GM21576 (cell line): ENCODE measurements at regions not wholly inside any gene's neighbourhood (a gene's known extent, or its start where the extent isn't known, plus 50 kb on each side); places are given as distances from the start of the nearest gene placed in this dataset.

ENCODE experiments used
- ATAC-seq: cut with Tn5 transposase; IDR thresholded peaks from one replicate; pipeline ENCODE4 v1.9.1; 2021; ENCODE audit warnings: mild to moderate bottlenecking, moderate library complexity; ENCODE audit not compliant: unreplicated experiment

GRCh38 chr10:118940386-118940785 lies 89.1 kb upstream of the NANOS1 start:
- ATAC-seq: no peak

DNA sequence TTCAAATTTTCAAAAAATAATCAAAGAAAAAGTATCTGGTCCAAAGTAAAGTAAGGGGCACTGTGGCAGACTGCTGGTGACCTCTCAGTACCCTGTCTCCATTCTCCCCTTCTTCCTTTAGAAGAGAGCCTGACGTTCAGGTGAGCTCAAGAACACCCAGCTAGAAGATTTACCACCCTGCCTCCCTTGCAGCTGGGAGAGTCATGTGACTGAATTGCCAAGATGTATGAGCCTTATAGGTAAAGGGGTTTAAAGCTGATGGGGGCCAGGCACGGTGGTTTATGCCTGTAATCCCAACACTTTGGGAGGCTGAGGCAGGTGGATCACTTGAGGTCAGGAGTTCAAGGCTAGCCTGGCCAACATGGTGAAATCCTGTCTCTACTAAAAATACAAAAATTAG lies 86.3 kb upstream of the NANOS1 start:
- ATAC-seq: no peak

DNA sequence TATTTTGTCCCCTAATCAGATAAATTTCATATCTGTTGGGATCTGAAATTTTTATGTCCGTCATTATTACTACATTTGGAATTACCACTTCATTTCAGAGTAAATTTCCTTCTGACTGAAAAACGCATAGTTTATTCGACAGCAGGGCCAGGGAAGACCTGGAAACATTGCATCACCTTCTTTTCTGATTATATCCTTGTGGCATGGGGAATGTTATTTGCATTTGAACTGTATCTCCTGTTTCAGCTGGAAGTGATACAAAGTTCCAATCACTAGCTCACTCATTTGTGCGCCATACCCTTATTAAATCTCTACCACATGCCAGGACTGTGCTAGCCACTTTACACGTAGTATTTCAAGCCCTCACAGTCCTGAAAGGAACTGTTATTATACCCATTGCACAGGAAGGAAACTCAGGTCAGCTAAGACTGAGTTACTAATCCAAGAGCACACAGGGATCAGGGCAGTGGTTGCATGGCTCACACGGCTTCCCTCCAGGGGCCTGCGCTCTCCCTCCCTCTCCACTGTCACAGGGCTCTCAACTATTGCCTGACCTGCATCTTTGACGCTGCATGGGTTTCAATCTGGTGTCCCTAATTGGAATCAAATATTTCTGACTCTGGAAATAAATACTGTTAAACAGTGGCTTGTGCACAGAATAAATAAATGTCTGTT lies 84.4 kb upstream of the NANOS1 start:
- ATAC-seq: no peak

GRCh38 chr10:118948786-118949185 lies 80.7 kb upstream of the NANOS1 start:
- no peak for ATAC-seq

GRCh38 chr10:118950190-118950680 lies 79.3 kb upstream of the NANOS1 start:
- ATAC-seq: no peak

GRCh38 chr10:118950997-118951637 lies 78.4 kb upstream of the NANOS1 start:
- no peak for ATAC-seq

- no peak for ATAC-seq
Observed at GRCh38 chr10:118952493-118953295, 76.8 kb upstream of the NANOS1 start.

DNA sequence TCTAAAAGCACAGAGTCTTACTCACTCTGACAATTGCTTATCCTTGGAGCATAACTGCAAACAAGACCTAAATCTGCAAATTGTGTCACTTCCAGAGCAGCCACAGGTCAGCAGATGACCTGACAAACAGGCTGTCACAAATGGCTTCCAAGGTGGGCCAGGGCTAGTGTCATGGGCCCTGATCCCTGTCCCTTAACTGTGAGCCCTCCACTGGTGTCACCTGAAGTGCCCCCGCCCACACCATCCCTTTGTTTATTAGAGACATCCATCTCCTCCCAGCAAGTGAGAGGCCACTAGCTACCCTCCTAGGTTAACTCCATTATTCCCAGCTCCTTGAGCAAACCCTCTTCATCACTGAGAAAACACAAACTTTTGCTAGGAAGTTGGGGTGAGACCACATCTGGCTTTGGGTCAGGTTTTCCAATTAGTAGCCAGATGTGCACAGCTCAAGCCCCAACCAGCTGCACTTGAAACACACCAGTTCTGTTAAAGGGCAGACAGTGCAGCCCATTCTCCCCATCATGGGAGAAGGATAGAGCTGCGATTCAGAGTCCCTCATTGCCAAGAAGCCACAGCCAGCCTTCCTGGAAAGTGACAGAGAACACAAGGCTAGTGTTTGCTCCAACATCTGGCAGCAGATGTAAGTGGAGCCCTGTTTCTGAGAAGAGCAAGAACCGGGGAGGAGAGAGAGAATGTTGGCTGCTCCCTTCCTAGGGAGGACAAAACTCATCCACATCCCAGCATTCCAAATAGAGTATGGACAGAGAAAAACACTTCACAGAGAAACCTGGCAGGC lies 75.7 kb upstream of the NANOS1 start:
- ATAC-seq: no peak

GRCh38 chr10:118955531-118955930 lies 74.0 kb upstream of the NANOS1 start:
- ATAC-seq: no peak

- no peak for ATAC-seq
Observed at GRCh38 chr10:118955951-118956801, 73.3 kb upstream of the NANOS1 start.

DNA sequence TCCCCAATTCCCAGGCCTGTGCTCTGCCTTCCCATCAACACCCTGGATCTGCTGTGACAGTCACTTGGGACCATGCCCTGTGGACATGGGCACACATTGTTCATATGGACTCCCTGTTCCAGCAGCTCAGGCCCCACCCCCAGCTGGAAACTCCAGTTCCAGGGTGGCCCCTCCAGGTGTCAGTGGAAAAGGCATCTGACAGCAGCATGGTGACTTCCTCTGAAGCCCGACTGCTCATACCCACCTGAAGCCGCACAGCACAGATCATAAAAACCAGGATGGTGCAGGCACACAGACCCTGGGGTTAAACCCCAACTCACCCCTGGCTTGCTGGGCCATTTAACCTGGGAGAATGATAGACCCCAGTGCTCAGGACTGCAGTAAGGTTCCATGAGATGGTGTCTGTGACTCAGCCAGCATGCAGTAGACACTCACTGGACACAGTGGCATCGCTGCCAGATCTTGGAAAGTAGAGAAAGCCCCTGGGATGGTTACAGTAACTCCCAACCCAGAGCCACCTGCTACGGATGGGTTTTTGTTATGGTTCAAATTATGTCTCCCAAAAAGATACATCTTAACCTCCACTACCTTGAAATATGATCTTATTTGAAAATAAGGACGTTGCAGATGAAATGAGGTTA lies 72.6 kb upstream of the NANOS1 start:
- no peak for ATAC-seq

- ATAC-seq: no peak
Observed at GRCh38 chr10:118957443-118957825, 72.1 kb upstream of the NANOS1 start.

- no peak for ATAC-seq
Observed at GRCh38 chr10:118957966-118958365, 71.5 kb upstream of the NANOS1 start.

- ATAC-seq: no peak
Observed at GRCh38 chr10:118958559-118958958, 71.0 kb upstream of the NANOS1 start.

- no peak for ATAC-seq
Observed at GRCh38 chr10:118958984-118959925, 70.3 kb upstream of the NANOS1 start.

DNA sequence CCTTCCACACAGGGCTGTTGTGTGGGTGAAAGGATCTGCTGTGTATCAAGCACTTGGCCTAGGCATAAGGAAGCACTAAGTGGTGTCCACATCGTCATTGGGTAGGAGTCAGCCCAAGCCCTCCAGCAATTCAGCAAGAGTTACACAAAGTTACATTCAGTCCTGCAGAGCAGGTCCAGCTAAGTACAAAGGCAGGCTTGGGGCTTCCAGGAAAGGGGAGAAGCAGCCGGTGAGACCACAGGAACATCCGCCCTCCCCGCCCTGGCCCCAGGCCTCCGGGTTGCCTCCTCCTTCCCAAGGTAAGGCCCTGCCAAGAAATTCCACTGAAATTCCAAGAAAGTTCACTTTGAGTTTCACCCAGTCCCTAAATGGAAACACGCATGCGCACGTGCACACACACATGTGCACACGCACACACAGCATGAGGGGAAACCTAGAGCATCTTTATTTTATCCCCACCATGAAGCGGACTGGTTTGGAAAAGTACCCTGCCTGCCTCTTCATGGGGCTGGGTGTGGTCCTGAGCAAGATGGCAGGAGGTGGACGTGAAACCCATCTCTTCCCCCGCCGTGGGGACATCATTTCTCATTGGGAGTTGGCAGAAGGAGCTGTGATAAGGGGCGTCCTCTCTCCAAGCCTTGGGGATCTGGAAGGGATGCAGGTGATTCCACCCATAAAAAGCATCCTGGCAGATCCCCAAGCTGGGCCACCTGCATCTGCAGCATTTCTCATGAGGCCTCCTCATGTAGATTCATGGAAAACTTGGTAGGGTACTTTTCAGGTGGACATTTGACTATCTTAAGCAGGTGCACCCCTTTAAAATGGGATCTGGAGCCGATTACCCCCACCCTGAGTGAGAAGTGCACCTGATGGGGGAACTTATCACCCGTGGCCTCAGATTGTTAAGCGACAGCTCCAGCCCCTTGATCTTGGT lies 69.1 kb upstream of the NANOS1 start:
- no peak for ATAC-seq

DNA sequence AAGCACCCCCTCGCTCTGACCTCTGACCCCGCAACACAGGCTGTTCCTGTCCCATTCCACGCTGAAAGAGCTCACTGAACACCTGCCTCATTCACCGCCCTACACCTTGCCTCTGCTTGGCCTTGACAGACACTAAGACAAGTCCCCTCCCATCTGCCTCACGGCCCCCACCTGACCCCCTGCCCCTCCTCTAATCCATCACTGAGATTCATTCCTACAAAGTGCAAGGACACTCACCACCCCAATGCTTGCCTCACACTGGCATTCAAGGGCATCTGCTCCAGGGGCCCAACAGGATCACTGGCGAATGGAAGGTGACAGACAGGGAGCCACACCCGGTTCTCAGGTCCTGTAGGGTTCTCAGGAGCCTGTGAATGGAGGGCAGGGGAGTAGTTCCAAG lies 68.1 kb upstream of the NANOS1 start:
- ATAC-seq: no peak
